ENCODE measurements at regions not wholly inside any gene's neighbourhood (a gene's known extent, or its start where the extent isn't known, plus 50 kb on each side); places are given as distances from the start of the nearest gene placed in this dataset.
A peak's percentile ranks its signal among the peaks of the same experiment; 100 is the strongest.

- in situ Hi-C loops (cut with HindIII; ENCODE audit: low pct_unique_long_range_greater_than_20kb, low sequenced_read_pairs), result no loop called here
- TF ChIP-seq JUND (IDR thresholded peaks at IDR 0.05; ENCODE audit: low read depth), result no peak
- DNase-seq (ENCODE audit: low read depth in 1 of 2, low spot score in 1 of 2), result no peak
These were observed 458.2 kb upstream of the MDFIC2 start for GRCh38 chr3:70770650-70771049.

DNA sequence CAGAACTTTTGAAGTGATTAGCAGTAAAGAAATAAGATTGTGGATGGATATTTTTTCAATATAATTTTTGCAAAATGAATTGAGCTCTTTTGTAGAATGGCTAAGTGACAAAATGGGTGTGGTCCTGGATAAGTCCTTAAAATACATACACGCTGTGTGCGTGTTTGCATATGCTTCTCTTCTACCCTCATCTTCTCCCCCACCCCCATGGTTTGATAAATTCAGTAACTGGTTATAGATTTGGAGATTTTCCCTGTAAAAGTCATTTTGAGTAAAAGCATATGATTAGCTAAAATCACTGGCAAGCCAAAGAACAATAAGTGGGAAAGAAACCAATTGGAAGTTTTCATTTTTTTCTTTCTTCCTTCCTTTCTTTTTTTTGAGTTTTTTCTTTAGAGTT, 453.9 kb upstream of the MDFIC2 start:
- in situ Hi-C loops (cut with HindIII; ENCODE audit: low pct_unique_long_range_greater_than_20kb, low sequenced_read_pairs), result no loop called here
- no peak for DNase-seq (ENCODE audit: low read depth in 1 of 2, low spot score in 1 of 2)
- TF ChIP-seq JUND (IDR thresholded peaks at IDR 0.05; ENCODE audit: low read depth), result no peak

DNA sequence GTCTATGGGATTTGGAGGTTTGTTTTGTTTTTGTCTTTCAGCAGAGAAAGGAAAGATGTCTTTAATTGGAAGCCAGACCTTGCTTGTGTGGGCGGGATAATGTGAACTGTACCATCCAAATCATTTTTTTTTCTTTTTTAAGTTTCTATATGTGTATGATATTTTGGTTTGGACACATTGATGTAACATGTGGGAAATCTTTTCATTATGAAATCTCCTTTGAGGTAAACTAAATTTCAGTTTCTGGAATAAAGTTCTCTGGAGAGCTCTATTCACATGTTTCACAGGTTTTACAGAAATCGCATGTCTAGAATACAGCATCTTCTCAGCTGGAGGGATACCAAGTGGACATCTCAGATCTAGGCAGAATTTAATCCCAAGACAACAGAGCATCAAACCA, 451.5 kb upstream of the MDFIC2 start:
- DNase-seq (ENCODE audit: low read depth in 1 of 2, low spot score in 1 of 2), result no peak
- TF ChIP-seq JUND (IDR thresholded peaks at IDR 0.05; ENCODE audit: low read depth), result no peak
- in situ Hi-C loops (cut with HindIII; ENCODE audit: low pct_unique_long_range_greater_than_20kb, low sequenced_read_pairs), result no loop called here

GRCh38 chr3:70757658-70758057, 445.2 kb upstream of the MDFIC2 start:
- in situ Hi-C loops (cut with HindIII; ENCODE audit: low pct_unique_long_range_greater_than_20kb, low sequenced_read_pairs), result no loop called here
- no peak for TF ChIP-seq JUND (IDR thresholded peaks at IDR 0.05; ENCODE audit: low read depth)
- DNase-seq (ENCODE audit: low read depth in 1 of 2, low spot score in 1 of 2), result no peak

DNA sequence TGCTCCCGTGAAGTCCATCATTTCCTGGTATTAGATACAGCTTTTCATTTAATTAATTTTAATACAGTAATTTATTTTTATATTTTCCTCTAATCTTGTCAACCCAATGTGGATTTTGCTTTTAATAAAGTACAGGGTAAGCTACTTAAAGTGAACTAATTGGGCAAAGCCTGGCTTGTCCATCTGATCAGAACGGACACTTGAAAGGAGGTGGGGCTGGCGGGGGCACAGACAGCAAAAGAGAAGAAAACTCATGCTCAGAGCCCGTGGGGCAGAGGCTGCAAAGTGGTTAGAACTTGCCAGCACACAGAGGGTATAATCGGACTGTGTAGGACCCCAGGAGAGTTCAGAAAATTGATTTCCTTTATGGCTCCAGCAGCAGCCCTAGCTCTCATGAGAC, 443.1 kb upstream of the MDFIC2 start:
- DNase-seq (ENCODE audit: low read depth in 1 of 2, low spot score in 1 of 2), result no peak
- TF ChIP-seq JUND (IDR thresholded peaks at IDR 0.05; ENCODE audit: low read depth), result no peak
- in situ Hi-C loops (cut with HindIII; ENCODE audit: low pct_unique_long_range_greater_than_20kb, low sequenced_read_pairs), result no loop called here

DNA sequence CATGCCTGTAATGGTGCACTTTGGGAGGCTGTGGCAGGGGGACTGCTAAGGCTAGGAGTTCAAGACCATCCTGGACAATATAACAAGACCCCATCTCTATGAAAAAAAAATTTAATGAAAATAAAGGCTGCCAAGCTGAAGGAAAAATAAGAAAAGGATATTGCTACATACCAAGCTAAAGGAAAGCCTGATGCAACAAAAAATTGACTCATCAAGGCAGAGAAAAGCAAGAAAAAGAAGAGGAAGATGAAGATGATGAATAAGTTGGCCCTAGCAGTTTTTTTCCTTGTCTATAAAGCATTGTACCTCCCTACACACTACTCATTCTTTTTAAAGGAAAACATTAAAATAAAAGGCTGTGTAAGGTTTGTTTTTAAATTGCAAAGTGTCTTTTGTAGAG, 441.9 kb upstream of the MDFIC2 start:
- no peak for TF ChIP-seq JUND (IDR thresholded peaks at IDR 0.05; ENCODE audit: low read depth)
- in situ Hi-C loops (cut with HindIII; ENCODE audit: low pct_unique_long_range_greater_than_20kb, low sequenced_read_pairs), result no loop called here
- DNase-seq (ENCODE audit: low read depth in 1 of 2, low spot score in 1 of 2), result no peak

- no peak for TF ChIP-seq JUND (IDR thresholded peaks at IDR 0.05; ENCODE audit: low read depth)
- in situ Hi-C loops (cut with HindIII; ENCODE audit: low pct_unique_long_range_greater_than_20kb, low sequenced_read_pairs), result no loop called here
- peak in 1 of 2 experiments; percentile 72 for DNase-seq (ENCODE audit: low read depth in 1 of 2, low spot score in 1 of 2)
These were observed 441.1 kb upstream of the MDFIC2 start for GRCh38 chr3:70753572-70753971.

DNA sequence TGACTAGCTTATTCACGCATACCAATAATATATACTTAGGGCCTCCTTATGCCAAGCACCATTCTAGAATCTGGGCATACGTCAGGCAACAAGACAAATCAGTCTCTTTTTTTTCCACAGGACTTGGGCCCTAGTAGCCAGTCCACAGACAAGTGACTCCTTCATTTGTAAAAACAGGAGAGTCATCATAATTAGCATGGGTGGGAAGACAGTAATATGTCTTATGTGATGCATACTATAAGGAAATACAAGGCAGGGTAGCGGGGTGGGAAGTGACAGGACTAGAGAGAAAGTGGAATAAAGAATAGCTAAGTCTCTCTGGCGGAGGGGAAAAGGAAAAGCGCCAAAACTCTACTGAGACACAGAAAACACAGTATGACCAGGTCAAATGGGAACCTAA, 439.6 kb upstream of the MDFIC2 start:
- no peak for DNase-seq (ENCODE audit: low read depth in 1 of 2, low spot score in 1 of 2)
- no peak for TF ChIP-seq JUND (IDR thresholded peaks at IDR 0.05; ENCODE audit: low read depth)
- in situ Hi-C loops (cut with HindIII; ENCODE audit: low pct_unique_long_range_greater_than_20kb, low sequenced_read_pairs), result no loop called here

DNA sequence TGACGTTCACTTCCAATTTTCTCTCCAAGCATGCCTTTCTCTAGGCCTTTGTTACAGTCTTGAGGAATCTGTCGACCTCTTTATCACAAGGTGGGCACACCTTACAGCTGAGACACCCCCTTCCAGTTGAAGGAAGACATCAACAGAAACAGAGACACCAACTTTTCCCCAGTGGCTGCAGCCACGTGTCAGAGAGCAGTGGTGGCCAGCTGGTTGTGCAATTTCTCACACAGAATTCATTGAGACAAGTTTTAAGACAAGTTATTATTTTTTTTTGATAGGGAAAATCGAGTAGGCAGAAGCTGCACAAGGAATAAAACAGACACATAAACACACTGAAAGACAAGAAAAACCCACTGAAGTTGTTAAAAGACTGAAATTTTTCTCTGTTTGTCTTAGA, 436.7 kb upstream of the MDFIC2 start:
- in situ Hi-C loops (cut with HindIII; ENCODE audit: low pct_unique_long_range_greater_than_20kb, low sequenced_read_pairs), result no loop called here
- DNase-seq (ENCODE audit: low read depth in 1 of 2, low spot score in 1 of 2), result no peak
- TF ChIP-seq JUND (IDR thresholded peaks at IDR 0.05; ENCODE audit: low read depth), result no peak

DNA sequence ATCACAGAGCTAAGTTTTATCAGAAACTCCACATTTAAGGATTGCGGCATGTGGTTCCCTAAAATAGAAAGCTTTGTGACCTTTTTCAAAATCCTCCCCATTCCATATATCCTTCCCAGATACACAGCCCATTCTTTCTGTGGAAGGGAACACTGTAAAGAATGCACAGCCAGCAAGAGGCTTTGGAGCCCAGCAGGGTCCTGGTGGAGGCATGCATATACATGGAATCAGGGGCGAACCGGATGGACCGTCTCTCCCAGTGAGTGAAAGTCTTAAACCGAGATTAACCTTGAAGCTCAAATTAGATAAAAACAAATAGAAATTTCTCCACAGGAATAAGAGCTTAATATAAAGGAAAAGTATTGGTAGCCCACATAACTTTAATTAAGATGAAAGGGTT, 436.2 kb upstream of the MDFIC2 start:
- DNase-seq (ENCODE audit: low read depth in 1 of 2, low spot score in 1 of 2), result no peak
- in situ Hi-C loops (cut with HindIII; ENCODE audit: low pct_unique_long_range_greater_than_20kb, low sequenced_read_pairs), result no loop called here
- TF ChIP-seq JUND (IDR thresholded peaks at IDR 0.05; ENCODE audit: low read depth), result no peak

DNA sequence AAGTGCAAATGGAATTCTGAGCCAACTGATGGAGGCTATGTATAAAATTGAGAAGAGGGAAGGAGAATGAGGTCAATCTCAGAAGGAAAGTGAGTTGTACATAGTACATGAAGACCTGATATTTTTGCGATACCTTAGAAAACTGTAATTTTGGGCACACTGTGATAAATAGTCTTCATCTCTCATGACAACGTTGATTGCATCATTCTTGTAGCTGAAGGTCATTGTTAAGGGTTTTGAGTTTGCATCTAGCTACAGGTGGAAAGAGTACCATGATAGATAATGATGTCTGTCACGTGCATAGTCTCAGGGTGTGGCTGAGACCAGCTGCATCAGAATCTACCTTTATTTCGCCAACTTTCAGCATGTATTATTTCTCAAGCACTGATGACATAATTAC, 435.4 kb upstream of the MDFIC2 start:
- in situ Hi-C loops (cut with HindIII; ENCODE audit: low pct_unique_long_range_greater_than_20kb, low sequenced_read_pairs), result no loop called here
- TF ChIP-seq JUND (IDR thresholded peaks at IDR 0.05; ENCODE audit: low read depth), result no peak
- DNase-seq (ENCODE audit: low read depth in 1 of 2, low spot score in 1 of 2), result no peak

GRCh38 chr3:70744536-70744935, 432.1 kb upstream of the MDFIC2 start:
- no peak for TF ChIP-seq JUND (IDR thresholded peaks at IDR 0.05; ENCODE audit: low read depth)
- DNase-seq (ENCODE audit: low read depth in 1 of 2, low spot score in 1 of 2), result peak in 1 of 2 experiments; percentile 32
- in situ Hi-C loops (cut with HindIII; ENCODE audit: low pct_unique_long_range_greater_than_20kb, low sequenced_read_pairs), result no loop called here

GRCh38 chr3:70743754-70744153, 431.3 kb upstream of the MDFIC2 start:
- in situ Hi-C loops (cut with HindIII; ENCODE audit: low pct_unique_long_range_greater_than_20kb, low sequenced_read_pairs), result no loop called here
- no peak for DNase-seq (ENCODE audit: low read depth in 1 of 2, low spot score in 1 of 2)
- no peak for TF ChIP-seq JUND (IDR thresholded peaks at IDR 0.05; ENCODE audit: low read depth)

DNA sequence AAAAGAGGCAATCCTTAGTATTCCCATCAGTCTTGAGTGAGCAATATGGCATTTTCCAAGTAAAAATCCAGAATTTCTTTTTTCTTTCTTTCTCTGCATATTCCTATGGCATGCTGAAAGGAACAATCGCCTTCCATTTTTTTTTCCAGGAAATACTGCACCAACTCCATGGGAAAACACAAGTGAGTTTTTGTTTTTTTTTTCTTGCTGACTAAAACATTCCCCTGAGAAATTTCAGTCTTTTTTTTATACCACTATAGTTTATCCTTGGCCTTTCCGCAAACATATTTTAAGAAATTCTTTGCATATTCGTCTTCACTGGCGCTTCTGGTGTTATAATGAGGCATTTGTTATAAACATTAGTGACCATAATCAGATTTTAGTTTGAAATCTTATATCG, 429.6 kb upstream of the MDFIC2 start:
- in situ Hi-C loops (cut with HindIII; ENCODE audit: low pct_unique_long_range_greater_than_20kb, low sequenced_read_pairs), result no loop called here
- no peak for DNase-seq (ENCODE audit: low read depth in 1 of 2, low spot score in 1 of 2)
- TF ChIP-seq JUND (IDR thresholded peaks at IDR 0.05; ENCODE audit: low read depth), result no peak

DNA sequence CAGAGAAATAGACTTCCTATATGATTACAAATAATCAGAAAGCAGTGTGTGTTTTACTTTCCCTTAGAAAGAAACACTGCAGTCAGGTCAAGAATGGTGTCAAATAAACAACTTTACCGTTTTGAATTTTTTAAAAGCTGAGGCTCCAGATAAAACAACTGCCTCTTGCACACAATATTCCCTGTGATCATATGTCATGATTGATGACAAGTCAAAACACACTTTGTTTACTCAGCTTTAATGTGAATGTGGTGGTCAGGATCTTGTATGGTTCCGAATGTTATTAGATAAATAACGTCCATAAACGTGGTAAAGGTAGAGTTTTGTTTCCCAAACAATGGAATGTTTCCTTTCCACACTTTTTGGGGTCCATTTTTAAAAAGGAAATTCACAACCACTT, 428.4 kb upstream of the MDFIC2 start:
- in situ Hi-C loops (cut with HindIII; ENCODE audit: low pct_unique_long_range_greater_than_20kb, low sequenced_read_pairs), result no loop called here
- TF ChIP-seq JUND (IDR thresholded peaks at IDR 0.05; ENCODE audit: low read depth), result no peak
- DNase-seq (ENCODE audit: low read depth in 1 of 2, low spot score in 1 of 2), result no peak
